HG02938 (cell line): ENCODE measurements at regions not wholly inside any gene's neighbourhood (a gene's known extent, or its start where the extent isn't known, plus 50 kb on each side); places are given as distances from the start of the nearest gene placed in this dataset.

Experiments used
- ATAC-seq: cut with Tn5 transposase; IDR thresholded peaks from one replicate; pipeline ENCODE4 v1.9.1; 2021; ENCODE audit warnings: mild to moderate bottlenecking, moderate library complexity; ENCODE audit not compliant: unreplicated experiment

GRCh38 chr4:104146048-104146447 lies 348.6 kb downstream of the CXXC4 start:
- ATAC-seq: no peak

- no peak for ATAC-seq
These were observed 356.6 kb downstream of the CXXC4 start for GRCh38 chr4:104138116-104138515.

GRCh38 chr4:104129243-104129642 lies 365.5 kb downstream of the CXXC4 start:
- no peak for ATAC-seq

- ATAC-seq: peak; percentile 71
These were observed 365.9 kb downstream of the CXXC4 start for GRCh38 chr4:104128850-104129213.

- ATAC-seq: no peak
These were observed 366.5 kb downstream of the CXXC4 start for GRCh38 chr4:104128031-104128849.

- ATAC-seq: no peak
These were observed 371.7 kb downstream of the CXXC4 start for GRCh38 chr4:104123021-104123420.

GRCh38 chr4:104117776-104118175 lies 376.9 kb downstream of the CXXC4 start:
- ATAC-seq: no peak

GRCh38 chr4:104113850-104114249 lies 380.8 kb downstream of the CXXC4 start:
- ATAC-seq: no peak

GRCh38 chr4:104099141-104099540 lies 379.4 kb upstream of the TACR3 start:
- ATAC-seq: no peak

- no peak for ATAC-seq
These were observed 373.5 kb upstream of the TACR3 start for GRCh38 chr4:104093247-104093646.

- ATAC-seq: no peak
These were observed 353.4 kb upstream of the TACR3 start for GRCh38 chr4:104073229-104073628.

- no peak for ATAC-seq
These were observed 346.7 kb upstream of the TACR3 start for GRCh38 chr4:104066533-104066932.

GRCh38 chr4:104064646-104065577 lies 345.1 kb upstream of the TACR3 start:
- ATAC-seq: peak; percentile 75

GRCh38 chr4:104063341-104063740 lies 343.6 kb upstream of the TACR3 start:
- no peak for ATAC-seq

GRCh38 chr4:104044369-104044768 lies 324.6 kb upstream of the TACR3 start:
- ATAC-seq: no peak

GRCh38 chr4:104032896-104033295 lies 313.1 kb upstream of the TACR3 start:
- ATAC-seq: no peak

- ATAC-seq: no peak
These were observed 305.5 kb upstream of the TACR3 start for GRCh38 chr4:104025251-104025650.

- ATAC-seq: no peak
These were observed 303.0 kb upstream of the TACR3 start for GRCh38 chr4:104022831-104023230.

- ATAC-seq: no peak
These were observed 302.4 kb upstream of the TACR3 start for GRCh38 chr4:104022226-104022625.

GRCh38 chr4:104020641-104021040 lies 300.9 kb upstream of the TACR3 start:
- ATAC-seq: no peak

GRCh38 chr4:104017213-104017612 lies 297.4 kb upstream of the TACR3 start:
- no peak for ATAC-seq

GRCh38 chr4:104015680-104016079 lies 295.9 kb upstream of the TACR3 start:
- ATAC-seq: no peak
